GOT3 (cell line): ENCODE measurements at regions not wholly inside any gene's neighbourhood (a gene's known extent, or its start where the extent isn't known, plus 50 kb on each side); places are given as distances from the start of the nearest gene placed in this dataset.
"Not testable (repeated sequence)": the region's sequence is repeated elsewhere in the genome, so short reads cannot be mapped to it uniquely, and the experiment has no call there.

Experiments used
- DNase-seq: peaks from one replicate; lab custom pipeline; 2025; ENCODE audit warnings: mixed read lengths; lab: John Stamatoyannopoulos, UW

GRCh38 chr2:238599549-238600505 is 173.1 kb downstream of the ASB1 start:
- no peak for DNase-seq

GRCh38 chr2:238600506-238601432 is 174.0 kb downstream of the ASB1 start:
- DNase-seq = no peak

- no peak for DNase-seq
Observed at GRCh38 chr2:238601433-238602222, 174.9 kb downstream of the ASB1 start.

- no peak for DNase-seq
Observed at GRCh38 chr2:238602223-238602960, 175.7 kb downstream of the ASB1 start.

GRCh38 chr2:238603596-238603995 is 176.9 kb downstream of the ASB1 start:
- DNase-seq = no peak

GRCh38 chr2:238606311-238606710 is 179.6 kb downstream of the ASB1 start:
- DNase-seq = no peak

- no peak for DNase-seq
Observed at GRCh38 chr2:238613610-238614009, 186.9 kb downstream of the ASB1 start.

GRCh38 chr2:238614376-238614775 is 187.6 kb downstream of the ASB1 start:
- no peak for DNase-seq

GRCh38 chr2:238615187-238615586 is 188.5 kb downstream of the ASB1 start:
- no peak for DNase-seq

- DNase-seq = no peak
Observed at GRCh38 chr2:238616681-238617080, 190.0 kb downstream of the ASB1 start.

GRCh38 chr2:238618494-238619283 is 192.0 kb downstream of the ASB1 start:
- DNase-seq = not testable (repeated sequence)

- no peak for DNase-seq
Observed at GRCh38 chr2:238627899-238628298, 201.2 kb downstream of the ASB1 start.

GRCh38 chr2:238629064-238629463 is 202.3 kb downstream of the ASB1 start:
- DNase-seq = no peak

GRCh38 chr2:238631491-238632180 is 204.9 kb downstream of the ASB1 start:
- DNase-seq = no peak

- no peak for DNase-seq
Observed at GRCh38 chr2:238632181-238633060, 205.7 kb downstream of the ASB1 start.

GRCh38 chr2:238633426-238634328 is 206.9 kb downstream of the ASB1 start:
- DNase-seq = no peak

- DNase-seq = no peak
Observed at GRCh38 chr2:238634701-238635357, 208.1 kb downstream of the ASB1 start.
